Thyroid gland (tissue), 4 donors: ENCODE measurements at regions not wholly inside any gene's neighbourhood (a gene's known extent, or its start where the extent isn't known, plus 50 kb on each side); places are given as distances from the start of the nearest gene placed in this dataset.

Experiments
- CTCF ChIP-seq, 6 experiments: fragments of 200-600 bp in 3 of 6; fragments of 450-650 bp in 3 of 6; sonication (generic) in 3 of 6; IDR thresholded peaks; one replicate each; pipeline ENCODE4 v1.5.1; 2016 to 2019; ENCODE audit warnings: antibody characterized with exemption in 6 of 6, mild to moderate bottlenecking in 2 of 6, inconsistent platforms in 1 of 6, moderate library complexity in 1 of 6
- POLR2A ChIP-seq, 2 donors: fragments of 450-650 bp; IDR thresholded peaks; one replicate each; pipeline ENCODE4 v1.6.1; 2017; ENCODE audit warnings: antibody characterized with exemption in 2 of 2, mild to moderate bottlenecking in 2 of 2, moderate library complexity in 1 of 2

GRCh38 chr20:19813846-19814640 lies 56.0 kb downstream of the RIN2 start:
- no peak for TF ChIP-seq CTCF (IDR thresholded peaks at IDR 0.05)
- no peak for TF ChIP-seq POLR2A (IDR thresholded peaks at IDR 0.05)
